Fibroblast of pulmonary artery (primary cell): ENCODE measurements at regions not wholly inside any gene's neighbourhood (a gene's known extent, or its start where the extent isn't known, plus 50 kb on each side); places are given as distances from the start of the nearest gene placed in this dataset.
"Not testable (repeated sequence)": the region's sequence is repeated elsewhere in the genome, so short reads cannot be mapped to it uniquely, and the experiment has no call there.

Experiments
- DNase-seq: peaks from one replicate; pipeline ENCODE4 v3.0.0-alpha.2; 2010; ENCODE audit warnings: low read depth
- H3K4me3 ChIP-seq: replicated peaks from 2 replicates; pipeline ENCODE4 v1.5.1; 2011; ENCODE audit warnings: low read depth, mild to moderate bottlenecking, control low read depth, low read length, moderate library complexity
- CTCF ChIP-seq: IDR thresholded peaks from 2 replicates; pipeline ENCODE4 v1.5.1; 2011; ENCODE audit warnings: mild to moderate bottlenecking, control low read depth, low read length, inconsistent platforms; ENCODE audit errors: missing control alignments

GRCh38 chrY:12490558-12491209 is 210.3 kb upstream of the USP9Y start:
- TF ChIP-seq CTCF: no peak
- no peak overlapping the region for H3K4me3 ChIP-seq
- DNase-seq: no peak

- no peak overlapping the region for H3K4me3 ChIP-seq
- DNase-seq: no peak
- TF ChIP-seq CTCF: no peak
Observed at GRCh38 chrY:12492218-12492617, 208.8 kb upstream of the USP9Y start.

GRCh38 chrY:12496007-12496406 is 205.0 kb upstream of the USP9Y start:
- no peak for TF ChIP-seq CTCF
- no peak overlapping the region for H3K4me3 ChIP-seq
- no peak for DNase-seq

GRCh38 chrY:12500096-12500495 is 200.9 kb upstream of the USP9Y start:
- TF ChIP-seq CTCF: no peak
- no peak for DNase-seq
- H3K4me3 ChIP-seq: no peak overlapping the region

GRCh38 chrY:12504028-12504427 is 197.0 kb upstream of the USP9Y start:
- DNase-seq, H3K4me3 ChIP-seq: not testable (repeated sequence)

GRCh38 chrY:12517338-12517737 is 183.7 kb upstream of the USP9Y start:
- H3K4me3 ChIP-seq: no peak overlapping the region
- no peak for TF ChIP-seq CTCF

GRCh38 chrY:12525206-12525605 is 175.8 kb upstream of the USP9Y start:
- no peak for TF ChIP-seq CTCF
- no peak overlapping the region for H3K4me3 ChIP-seq
- DNase-seq: no peak

More at GRCh38 chrY:12517338-12517737, 183.7 kb upstream of the USP9Y start:
- no peak for DNase-seq
